ENCODE measurements at regions not wholly inside any gene's neighbourhood (a gene's known extent, or its start where the extent isn't known, plus 50 kb on each side); places are given as distances from the start of the nearest gene placed in this dataset.

DNA sequence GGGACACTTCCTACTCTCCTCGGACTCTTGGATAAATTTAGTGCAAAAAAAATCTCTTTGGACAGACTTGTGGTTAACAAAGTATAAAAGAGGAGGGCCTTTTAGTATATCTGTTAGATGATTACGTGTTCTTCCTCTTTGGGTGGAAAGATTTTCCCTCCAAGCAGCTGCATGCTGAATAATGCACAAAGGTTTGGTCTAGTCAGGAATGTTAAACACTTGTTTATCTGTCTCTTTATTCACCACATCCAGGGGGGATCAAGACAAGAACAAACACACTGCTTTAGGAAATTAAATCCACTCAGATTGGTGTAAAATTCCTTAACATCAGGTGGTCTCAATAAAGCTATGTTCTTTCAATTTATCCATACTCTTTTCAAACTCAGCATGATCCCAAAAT lies 260.9 kb upstream of the CHD6 start:
- H3K36me3 Mint-ChIP-seq = no peaks in the 10 kb centered on the region

DNA sequence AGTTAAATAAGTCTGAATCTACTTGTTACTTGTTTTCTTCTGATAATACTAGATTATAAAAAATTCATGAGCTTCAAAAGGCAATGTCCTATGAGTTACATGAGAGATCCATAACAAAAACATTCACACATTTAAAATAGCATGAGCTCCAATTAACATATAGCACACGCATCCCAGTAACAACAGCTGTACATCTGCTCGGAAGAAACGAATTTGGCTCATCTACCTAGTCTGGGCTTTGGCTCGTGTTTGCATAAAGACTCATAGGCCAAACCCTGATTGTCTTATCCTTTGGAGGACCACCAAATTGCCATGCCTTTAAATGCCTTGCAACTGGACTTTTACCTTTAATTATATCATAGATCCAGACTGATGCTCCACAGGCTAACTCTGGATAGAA lies 259.7 kb upstream of the CHD6 start:
- H3K4me1 Mint-ChIP-seq = no peaks in the 10 kb centered on the region
- DNase-seq = no peak
- H3K4me3 Mint-ChIP-seq = no peak overlapping the region
- no peak overlapping the region for H3K27ac Mint-ChIP-seq
- no peaks in the 10 kb centered on the region for H3K9me3 Mint-ChIP-seq
- H3K27me3 Mint-ChIP-seq = peaks cover 12% of the 10 kb centered on the region
- no peaks in the 10 kb centered on the region for H3K36me3 Mint-ChIP-seq

More for the DNA sequence above, 260.9 kb upstream of the CHD6 start:
- Mint-ChIP-seq H3K27me3 (peaks cover 13% of the 10 kb centered on the region), H3K9me3 (no peaks in the 10 kb centered on the region), H3K4me1 (no peaks in the 10 kb centered on the region), H3K4me3 (no peak overlapping the region), H3K27ac (no peak overlapping the region)
- DNase-seq = no peak

DNA sequence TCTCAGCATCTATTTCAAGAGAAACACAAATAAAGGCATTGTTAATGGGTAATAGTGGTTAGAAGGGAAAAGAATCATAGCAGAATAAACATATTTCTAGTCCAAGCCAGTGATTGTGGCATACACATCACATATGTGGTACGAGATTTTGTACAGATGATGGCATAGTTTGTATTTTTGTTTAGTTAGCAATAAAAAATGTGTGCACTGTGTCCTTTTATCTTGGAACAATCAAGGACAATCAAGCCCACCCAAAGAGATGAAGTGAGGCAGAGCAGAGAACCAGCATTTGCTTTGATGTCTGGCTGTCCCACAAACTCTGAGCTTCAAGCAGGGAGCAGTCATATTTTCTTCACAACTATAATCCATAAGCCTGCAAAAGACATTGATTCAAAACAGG lies 256.5 kb upstream of the CHD6 start:
- peaks cover 10% of the 10 kb centered on the region for H3K27me3 Mint-ChIP-seq
- no peak overlapping the region for H3K27ac Mint-ChIP-seq
- H3K4me3 Mint-ChIP-seq = no peak overlapping the region
- no peak for DNase-seq
- H3K9me3 Mint-ChIP-seq = no peaks in the 10 kb centered on the region
- no peaks in the 10 kb centered on the region for H3K4me1 Mint-ChIP-seq
- no peaks in the 10 kb centered on the region for H3K36me3 Mint-ChIP-seq

DNA sequence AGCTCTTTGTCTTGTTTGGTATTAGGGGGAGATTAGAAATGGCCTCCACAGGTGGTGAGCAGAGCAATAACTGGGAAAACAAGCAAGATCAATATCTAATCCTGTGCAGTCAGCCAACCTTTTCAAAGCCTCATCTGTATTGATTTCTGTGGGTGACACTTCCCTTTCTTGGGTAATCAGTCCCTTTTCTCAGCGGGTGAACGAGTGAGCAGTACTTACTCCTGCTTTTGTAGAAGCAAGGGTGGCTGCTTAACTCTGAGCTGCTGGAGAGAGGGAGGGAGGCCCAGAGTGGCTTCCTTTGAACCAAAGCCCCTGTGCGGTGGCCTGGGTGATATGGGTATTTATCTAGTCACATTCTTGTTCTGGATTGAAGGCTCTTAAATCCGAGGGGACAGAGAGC lies 254.8 kb upstream of the CHD6 start:
- H3K9me3 Mint-ChIP-seq = peaks cover 6% of the 10 kb centered on the region
- no peak overlapping the region for H3K4me3 Mint-ChIP-seq
- peaks cover 10% of the 10 kb centered on the region for H3K27me3 Mint-ChIP-seq
- H3K27ac Mint-ChIP-seq = no peak overlapping the region
- no peaks in the 10 kb centered on the region for H3K4me1 Mint-ChIP-seq
- no peaks in the 10 kb centered on the region for H3K36me3 Mint-ChIP-seq
- no peak for DNase-seq

DNA sequence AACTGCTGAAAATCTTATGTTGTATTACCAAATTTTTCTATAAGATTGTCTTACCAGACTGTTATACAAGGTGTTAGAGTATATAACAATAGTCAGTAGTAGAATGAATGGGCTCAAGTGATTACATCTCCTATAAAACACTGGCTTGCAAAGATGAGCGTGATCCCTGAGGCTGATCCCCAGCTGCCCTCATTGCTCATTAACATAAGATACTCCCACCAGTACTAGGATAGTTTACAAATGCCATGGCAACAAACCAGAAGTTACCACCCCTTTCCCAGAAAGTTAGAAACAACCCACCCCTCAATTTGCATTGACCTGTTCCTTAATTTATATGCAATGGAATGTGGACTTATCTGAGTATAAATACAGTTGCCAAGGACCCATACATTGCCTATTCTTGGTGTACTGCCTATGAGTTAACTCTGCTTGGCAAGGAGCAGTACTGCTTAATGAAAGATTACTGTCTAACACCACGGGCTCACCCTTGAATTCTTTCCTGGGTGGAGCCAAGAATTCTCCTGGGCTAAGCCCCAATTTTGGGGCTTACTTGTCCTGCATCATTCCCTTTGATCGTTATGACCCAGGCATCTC lies 252.8 kb upstream of the CHD6 start:
- Mint-ChIP-seq H3K9me3 (peaks cover 6% of the 10 kb centered on the region), H3K4me3 (no peak overlapping the region), H3K36me3 (no peaks in the 10 kb centered on the region)

DNA sequence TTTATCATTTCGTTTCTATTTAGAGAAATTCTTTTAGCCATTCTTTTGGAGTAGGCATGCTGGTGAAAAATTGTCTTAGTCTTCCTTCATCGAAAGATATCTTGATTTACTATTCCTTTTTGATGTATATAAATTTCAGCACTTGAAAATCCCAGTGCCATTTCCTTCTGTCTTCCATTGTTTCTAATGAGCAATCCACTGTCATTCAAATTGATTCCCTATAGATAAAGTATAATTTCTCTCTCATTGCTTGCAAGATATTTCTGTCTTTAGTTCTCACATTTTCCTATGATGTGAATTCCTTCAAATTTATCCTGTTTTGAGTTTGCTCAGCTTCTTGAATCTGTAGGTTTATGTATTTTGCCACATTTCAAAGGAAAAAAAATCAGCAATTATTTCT lies 251.1 kb upstream of the CHD6 start:
- DNase-seq = no peak
- H3K4me1 Mint-ChIP-seq = no peaks in the 10 kb centered on the region
- no peak overlapping the region for H3K4me3 Mint-ChIP-seq
- H3K9me3 Mint-ChIP-seq = peaks cover 6% of the 10 kb centered on the region
- no peaks in the 10 kb centered on the region for H3K27me3 Mint-ChIP-seq
- H3K27ac Mint-ChIP-seq = no peak overlapping the region
- H3K36me3 Mint-ChIP-seq = no peaks in the 10 kb centered on the region

More for the DNA sequence above, 252.8 kb upstream of the CHD6 start:
- no peaks in the 10 kb centered on the region for H3K4me1 Mint-ChIP-seq
- no peak overlapping the region for H3K27ac Mint-ChIP-seq
- no peak for DNase-seq
- H3K27me3 Mint-ChIP-seq = no peaks in the 10 kb centered on the region

DNA sequence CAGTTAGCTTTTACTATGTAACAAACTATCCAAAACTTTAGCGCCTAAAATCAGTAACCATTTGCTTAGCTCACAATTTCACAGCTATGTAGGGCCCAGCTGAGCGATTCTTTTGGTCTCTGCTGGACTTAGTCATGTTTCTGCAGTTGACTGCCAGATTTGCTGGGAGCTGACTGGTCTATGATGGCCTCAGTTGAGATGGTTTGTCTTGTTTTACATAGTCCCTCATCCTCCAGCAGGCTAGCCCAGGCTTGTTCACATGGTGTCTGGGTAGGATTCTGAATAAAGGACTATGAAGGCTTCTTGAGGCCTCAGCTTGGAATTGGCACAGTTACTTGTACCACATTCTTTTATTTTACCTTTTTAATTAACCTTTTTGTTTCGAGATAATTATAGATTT lies 247.8 kb upstream of the CHD6 start:
- H3K27ac Mint-ChIP-seq = no peak overlapping the region
- H3K4me1 Mint-ChIP-seq = no peaks in the 10 kb centered on the region
- H3K27me3 Mint-ChIP-seq = no peaks in the 10 kb centered on the region
- peaks cover 6% of the 10 kb centered on the region for H3K9me3 Mint-ChIP-seq
- H3K4me3 Mint-ChIP-seq = no peak overlapping the region
- DNase-seq = no peak
- no peaks in the 10 kb centered on the region for H3K36me3 Mint-ChIP-seq

DNA sequence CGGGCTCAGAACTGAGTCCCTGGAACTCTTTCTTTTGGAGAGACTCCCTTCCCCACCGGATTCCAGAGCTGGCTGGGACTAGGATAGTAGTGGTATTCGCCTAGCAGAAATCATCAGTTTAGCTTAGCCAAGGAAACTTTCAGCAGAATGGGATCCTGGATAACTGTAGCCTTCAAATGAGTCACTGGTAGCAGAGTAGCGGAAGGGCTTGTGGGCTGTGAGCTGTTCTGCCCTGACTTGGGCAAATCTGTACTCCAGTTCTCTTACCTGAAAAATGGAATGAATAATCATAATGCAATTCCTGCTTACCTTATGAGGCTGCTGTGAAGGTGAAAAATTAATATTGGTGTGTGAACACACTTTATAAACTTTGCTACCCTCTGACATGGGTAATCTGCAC lies 244.3 kb upstream of the CHD6 start:
- no peak for DNase-seq
- H3K4me1 Mint-ChIP-seq = no peaks in the 10 kb centered on the region
- H3K27ac Mint-ChIP-seq = no peak overlapping the region
- H3K27me3 Mint-ChIP-seq = peaks cover 3% of the 10 kb centered on the region
- no peaks in the 10 kb centered on the region for H3K36me3 Mint-ChIP-seq
- no peaks in the 10 kb centered on the region for H3K9me3 Mint-ChIP-seq
- H3K4me3 Mint-ChIP-seq = no peak overlapping the region

DNA sequence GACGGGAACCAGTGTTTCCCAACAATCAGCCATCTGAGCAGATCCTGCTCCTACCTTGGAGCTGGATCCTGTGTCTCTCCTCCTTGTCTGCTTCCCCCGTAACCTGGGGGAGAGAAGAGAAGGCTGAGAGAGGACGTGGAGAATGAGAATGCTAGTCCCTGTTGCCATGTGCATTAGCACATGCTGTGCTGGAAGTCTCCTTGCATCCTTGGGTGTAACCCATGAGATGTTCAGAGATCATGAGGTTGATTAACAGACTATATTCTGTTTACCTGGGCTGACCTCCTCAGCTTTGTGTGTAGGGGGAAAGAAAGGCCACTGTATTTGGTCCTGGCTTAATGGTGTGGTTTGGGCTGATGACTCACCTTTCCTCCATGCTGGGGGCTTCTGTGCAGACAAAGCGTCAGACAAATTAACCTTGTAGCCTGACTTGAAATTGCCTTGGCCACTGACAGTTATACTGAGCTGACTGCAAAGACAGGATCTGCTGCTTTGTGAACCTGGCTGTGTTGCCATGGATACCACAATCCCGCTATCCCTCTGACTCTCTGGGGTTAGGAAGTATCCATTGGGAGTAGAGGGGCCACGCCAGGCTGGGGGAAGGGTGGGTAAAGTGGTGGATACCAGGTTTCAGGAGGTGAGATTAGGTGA lies 243.7 kb upstream of the CHD6 start:
- Mint-ChIP-seq H3K4me3 (no peak overlapping the region), H3K27me3 (peaks cover 3% of the 10 kb centered on the region), H3K4me1 (no peaks in the 10 kb centered on the region), H3K27ac (peak overlapping the region; percentile 18), H3K9me3 (no peaks in the 10 kb centered on the region), H3K36me3 (no peaks in the 10 kb centered on the region)
- DNase-seq = no peak

DNA sequence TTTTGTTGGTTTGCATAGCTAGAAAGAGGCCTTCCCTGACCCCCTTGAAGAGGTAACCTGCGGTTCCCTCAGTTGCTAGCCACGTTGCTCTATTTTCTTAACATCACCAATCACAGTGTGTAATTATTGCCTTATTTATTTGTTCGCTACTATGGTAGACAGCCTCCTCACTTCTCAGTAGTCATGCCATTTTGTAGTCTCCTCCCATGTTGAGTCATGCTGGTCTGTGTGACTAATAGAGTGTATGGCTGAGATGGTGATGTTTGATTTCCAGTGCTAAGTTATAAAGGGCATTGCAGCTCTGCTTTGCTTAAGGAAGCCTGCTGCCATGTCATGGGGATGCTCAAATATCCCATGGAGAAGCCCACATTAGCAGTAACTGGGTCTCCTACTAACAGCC lies 236.6 kb upstream of the CHD6 start:
- H3K9me3 Mint-ChIP-seq = no peaks in the 10 kb centered on the region
- no peaks in the 10 kb centered on the region for H3K36me3 Mint-ChIP-seq
- H3K4me1 Mint-ChIP-seq = no peaks in the 10 kb centered on the region
- H3K27ac Mint-ChIP-seq = no peak overlapping the region
- H3K27me3 Mint-ChIP-seq = peaks cover 14% of the 10 kb centered on the region
- no peak overlapping the region for H3K4me3 Mint-ChIP-seq
- no peak for DNase-seq

DNA sequence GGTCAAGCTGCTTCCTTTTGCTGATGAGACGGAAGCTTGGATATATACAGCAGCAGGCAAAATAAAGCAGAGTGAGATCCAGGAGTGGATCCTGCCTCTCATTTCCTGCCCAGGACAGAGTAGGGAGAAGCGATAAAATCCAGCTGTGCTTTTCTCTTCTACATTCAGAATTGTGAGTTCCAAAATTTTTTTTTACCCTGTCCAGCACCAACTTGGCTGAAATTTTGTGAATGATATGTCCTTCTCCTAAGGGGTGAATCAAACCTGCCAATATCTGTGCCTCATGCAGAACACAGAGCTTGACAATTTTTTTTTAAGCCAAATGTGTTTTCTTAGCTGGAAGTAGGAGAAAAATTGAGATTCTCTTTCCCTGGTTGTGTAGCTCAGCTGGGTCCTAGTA lies 235.6 kb upstream of the CHD6 start:
- Mint-ChIP-seq H3K27me3 (peaks cover 11% of the 10 kb centered on the region), H3K4me3 (no peak overlapping the region), H3K9me3 (no peaks in the 10 kb centered on the region), H3K4me1 (no peaks in the 10 kb centered on the region), H3K27ac (no peak overlapping the region), H3K36me3 (no peaks in the 10 kb centered on the region)
- no peak for DNase-seq

DNA sequence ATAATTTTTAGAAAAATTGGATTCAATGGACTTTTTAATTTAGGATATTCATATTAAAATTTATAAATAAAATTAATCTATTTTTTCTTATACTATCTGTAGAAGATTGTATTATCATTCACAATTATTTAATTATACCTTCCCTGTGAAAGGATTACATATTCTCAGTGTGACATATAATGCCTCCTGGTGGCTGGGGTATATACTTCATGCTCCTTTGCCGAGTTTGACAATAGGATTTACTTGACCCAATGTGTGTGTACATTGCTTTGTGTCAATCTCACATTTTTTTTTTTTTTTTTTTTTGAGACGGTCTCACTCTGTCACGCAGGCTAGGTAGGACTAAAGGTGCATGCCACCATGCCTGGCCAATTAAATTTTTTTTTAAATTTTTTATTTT lies 230.0 kb upstream of the CHD6 start:
- Mint-ChIP-seq H3K27ac (no peak overlapping the region), H3K9me3 (no peaks in the 10 kb centered on the region), H3K36me3 (no peaks in the 10 kb centered on the region), H3K27me3 (no peaks in the 10 kb centered on the region), H3K4me1 (no peaks in the 10 kb centered on the region), H3K4me3 (no peak overlapping the region)
- no peak for DNase-seq

DNA sequence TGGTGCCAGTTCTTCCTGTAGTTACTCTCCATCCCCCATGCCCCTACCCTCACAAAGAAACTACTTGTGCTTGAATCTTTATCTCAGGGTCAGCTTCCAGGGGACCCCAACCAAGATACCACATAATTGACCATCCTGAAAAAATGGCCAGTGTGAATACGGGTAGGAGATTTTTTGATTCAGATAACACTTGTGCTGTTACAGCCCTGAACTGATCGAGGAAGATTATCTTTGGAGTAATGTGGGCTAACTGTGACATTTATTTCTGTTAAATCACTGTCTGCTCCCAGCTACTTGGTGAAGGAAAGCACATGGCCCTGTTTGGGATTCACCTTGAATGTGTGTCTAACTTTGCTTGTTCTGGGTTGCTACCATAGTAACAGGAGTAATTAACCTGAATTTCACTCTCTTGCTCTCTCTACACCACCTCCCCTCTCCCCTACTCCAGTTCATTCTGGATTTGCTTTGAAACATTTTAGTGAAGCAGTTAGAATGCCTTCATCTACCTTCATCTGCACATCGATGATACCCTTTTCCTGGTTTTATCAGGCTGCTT lies 219.6 kb upstream of the CHD6 start:
- Mint-ChIP-seq H3K4me1 (no peaks in the 10 kb centered on the region), H3K27ac (no peak overlapping the region)

DNA sequence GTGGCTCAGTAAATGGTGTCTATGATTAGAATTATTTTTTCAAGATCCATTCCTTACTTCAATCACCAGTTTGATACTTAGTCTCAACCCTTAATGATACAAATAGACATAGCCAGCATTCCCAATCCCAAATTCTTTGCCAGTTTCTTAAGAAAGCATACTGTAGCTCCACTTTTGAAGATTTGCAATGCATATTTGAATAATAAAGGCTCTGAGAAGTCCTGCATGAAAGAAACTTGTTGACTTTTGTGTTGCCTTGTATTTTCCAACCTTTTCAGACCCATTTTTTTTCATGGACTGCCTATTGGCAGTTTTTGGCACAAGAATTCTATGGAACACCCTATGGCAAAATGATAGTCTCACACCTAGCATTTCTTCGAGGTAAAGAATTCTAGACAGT lies 215.6 kb upstream of the CHD6 start:
- no peaks in the 10 kb centered on the region for H3K9me3 Mint-ChIP-seq
- DNase-seq = no peak
- peaks cover 9% of the 10 kb centered on the region for H3K27me3 Mint-ChIP-seq
- no peaks in the 10 kb centered on the region for H3K4me1 Mint-ChIP-seq
- no peak overlapping the region for H3K4me3 Mint-ChIP-seq
- H3K27ac Mint-ChIP-seq = no peak overlapping the region
- no peaks in the 10 kb centered on the region for H3K36me3 Mint-ChIP-seq

More for the DNA sequence above, 219.6 kb upstream of the CHD6 start:
- no peak for DNase-seq
- H3K4me3 Mint-ChIP-seq = no peak overlapping the region
- H3K9me3 Mint-ChIP-seq = no peaks in the 10 kb centered on the region
- H3K36me3 Mint-ChIP-seq = no peaks in the 10 kb centered on the region
- H3K27me3 Mint-ChIP-seq = peaks cover 11% of the 10 kb centered on the region

DNA sequence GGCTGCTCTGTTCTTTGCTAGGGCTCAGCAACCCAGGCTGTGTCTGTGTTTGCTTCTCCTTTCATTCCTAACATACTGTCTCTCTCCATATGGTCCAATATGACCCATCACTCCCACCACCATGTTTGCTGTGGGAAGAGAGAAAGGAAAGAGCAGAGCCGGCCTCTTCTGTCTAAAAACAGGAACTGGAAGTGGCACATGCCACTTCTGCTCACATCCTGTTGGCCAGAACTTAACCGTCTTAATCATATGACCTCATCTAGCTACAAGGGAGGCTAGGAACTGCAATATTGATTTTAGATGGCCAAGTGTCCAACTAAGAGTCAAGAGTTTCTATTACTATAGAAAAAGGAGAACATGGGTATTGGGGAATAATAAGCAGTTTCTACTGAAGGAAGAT lies 212.5 kb upstream of the CHD6 start:
- Mint-ChIP-seq H3K36me3 (no peaks in the 10 kb centered on the region), H3K4me3 (no peak overlapping the region), H3K4me1 (no peaks in the 10 kb centered on the region), H3K27ac (no peak overlapping the region), H3K9me3 (no peaks in the 10 kb centered on the region), H3K27me3 (peaks cover 27% of the 10 kb centered on the region)
- no peak for DNase-seq

DNA sequence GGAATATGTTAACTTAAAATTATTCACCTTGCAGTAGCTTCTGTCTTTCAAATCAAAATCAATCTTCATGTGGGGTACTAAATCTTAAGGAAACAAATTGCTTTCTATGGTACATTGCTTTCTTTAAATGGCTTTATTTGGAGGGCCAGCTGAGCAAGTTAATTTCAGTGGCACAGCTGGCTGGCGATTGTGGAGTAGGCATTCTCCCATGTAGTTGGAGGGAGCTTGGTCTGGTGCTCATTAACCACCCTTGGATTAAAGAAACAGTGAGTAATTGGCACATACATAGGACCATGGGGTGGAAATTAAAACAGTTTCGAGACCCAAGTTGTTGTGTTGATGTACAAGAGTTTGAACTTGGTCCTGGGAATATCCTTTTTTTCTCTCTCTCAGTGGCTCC lies 201.3 kb upstream of the CHD6 start:
- H3K36me3 Mint-ChIP-seq = no peaks in the 10 kb centered on the region
- H3K4me1 Mint-ChIP-seq = no peaks in the 10 kb centered on the region
- DNase-seq = no peak
- H3K27ac Mint-ChIP-seq = no peak overlapping the region
- no peaks in the 10 kb centered on the region for H3K9me3 Mint-ChIP-seq
- no peak overlapping the region for H3K4me3 Mint-ChIP-seq
- no peaks in the 10 kb centered on the region for H3K27me3 Mint-ChIP-seq

Measured in activated naive CD8-positive, alpha-beta T cell treated with anti-CD3 and anti-CD28 coated beads for 36 hours (primary cell).